22Rv1 (cell line): ENCODE measurements at regions not wholly inside any gene's neighbourhood (a gene's known extent, or its start where the extent isn't known, plus 50 kb on each side); places are given as distances from the start of the nearest gene placed in this dataset.
"Not testable (repeated sequence)": the region's sequence is repeated elsewhere in the genome, so short reads cannot be mapped to it uniquely, and the experiment has no call there.

Experiments used
- H3K27ac ChIP-seq: fragments of 450-650 bp; 2 replicates; pipeline ENCODE4 v1.5.1; 2017
- ZFX ChIP-seq: fragments of 450-650 bp; IDR thresholded peaks from 2 replicates; pipeline ENCODE4 v1.6.1; 2017; ENCODE audit warnings: antibody characterized with exemption, borderline replicate concordance
- TF ChIP-seq, protein P1 (sequence below): fragments of 450-650 bp; IDR thresholded peaks from 2 replicates; pipeline ENCODE4 v1.5.1; 2017; ENCODE audit warnings: mild to moderate bottlenecking

DNA sequence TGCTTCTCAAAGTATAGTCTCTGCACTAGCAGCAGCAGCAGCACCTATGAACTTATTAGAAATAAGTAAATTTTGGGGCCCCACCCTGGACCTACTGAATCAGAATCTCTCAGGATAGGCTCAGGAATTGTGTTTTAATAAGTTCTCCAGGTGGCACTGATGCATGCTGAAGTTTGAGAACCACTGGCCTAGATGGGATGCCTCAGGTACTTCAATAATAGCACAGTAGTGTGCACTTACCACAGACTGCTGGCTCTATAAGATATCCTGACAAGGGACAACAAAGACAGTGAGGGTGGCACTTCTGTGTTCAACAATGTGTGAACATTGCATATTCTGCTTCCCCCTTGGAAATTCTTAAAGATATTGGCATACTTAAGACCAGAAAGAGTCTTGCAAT, 64.7 kb upstream of the HABP2 start:
- no peak for TF ChIP-seq ZFX
- TF ChIP-seq, protein P1, sequence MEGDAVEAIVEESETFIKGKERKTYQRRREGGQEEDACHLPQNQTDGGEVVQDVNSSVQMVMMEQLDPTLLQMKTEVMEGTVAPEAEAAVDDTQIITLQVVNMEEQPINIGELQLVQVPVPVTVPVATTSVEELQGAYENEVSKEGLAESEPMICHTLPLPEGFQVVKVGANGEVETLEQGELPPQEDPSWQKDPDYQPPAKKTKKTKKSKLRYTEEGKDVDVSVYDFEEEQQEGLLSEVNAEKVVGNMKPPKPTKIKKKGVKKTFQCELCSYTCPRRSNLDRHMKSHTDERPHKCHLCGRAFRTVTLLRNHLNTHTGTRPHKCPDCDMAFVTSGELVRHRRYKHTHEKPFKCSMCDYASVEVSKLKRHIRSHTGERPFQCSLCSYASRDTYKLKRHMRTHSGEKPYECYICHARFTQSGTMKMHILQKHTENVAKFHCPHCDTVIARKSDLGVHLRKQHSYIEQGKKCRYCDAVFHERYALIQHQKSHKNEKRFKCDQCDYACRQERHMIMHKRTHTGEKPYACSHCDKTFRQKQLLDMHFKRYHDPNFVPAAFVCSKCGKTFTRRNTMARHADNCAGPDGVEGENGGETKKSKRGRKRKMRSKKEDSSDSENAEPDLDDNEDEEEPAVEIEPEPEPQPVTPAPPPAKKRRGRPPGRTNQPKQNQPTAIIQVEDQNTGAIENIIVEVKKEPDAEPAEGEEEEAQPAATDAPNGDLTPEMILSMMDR: no peak
- H3K27ac ChIP-seq: no peak overlapping the region

DNA sequence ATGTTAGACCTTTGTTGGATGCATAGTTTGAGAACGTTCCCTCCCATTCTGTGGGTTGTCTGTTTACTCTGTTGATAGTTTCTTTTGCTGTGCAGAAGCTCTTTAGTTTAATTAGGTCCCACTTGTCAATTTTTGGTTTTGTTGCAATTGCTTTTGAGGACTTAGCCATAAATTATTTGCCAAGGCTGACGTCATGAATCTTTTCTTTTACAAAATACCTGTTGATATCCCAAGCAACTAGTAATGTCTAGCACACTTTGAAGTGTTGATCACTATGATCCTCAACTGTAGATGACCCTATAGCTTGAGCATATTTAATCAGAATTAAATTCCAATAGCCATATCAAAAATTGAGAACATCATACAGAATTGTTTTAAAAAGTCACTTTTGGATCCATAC, 63.3 kb upstream of the HABP2 start:
- not testable (repeated sequence) for H3K27ac ChIP-seq

DNA sequence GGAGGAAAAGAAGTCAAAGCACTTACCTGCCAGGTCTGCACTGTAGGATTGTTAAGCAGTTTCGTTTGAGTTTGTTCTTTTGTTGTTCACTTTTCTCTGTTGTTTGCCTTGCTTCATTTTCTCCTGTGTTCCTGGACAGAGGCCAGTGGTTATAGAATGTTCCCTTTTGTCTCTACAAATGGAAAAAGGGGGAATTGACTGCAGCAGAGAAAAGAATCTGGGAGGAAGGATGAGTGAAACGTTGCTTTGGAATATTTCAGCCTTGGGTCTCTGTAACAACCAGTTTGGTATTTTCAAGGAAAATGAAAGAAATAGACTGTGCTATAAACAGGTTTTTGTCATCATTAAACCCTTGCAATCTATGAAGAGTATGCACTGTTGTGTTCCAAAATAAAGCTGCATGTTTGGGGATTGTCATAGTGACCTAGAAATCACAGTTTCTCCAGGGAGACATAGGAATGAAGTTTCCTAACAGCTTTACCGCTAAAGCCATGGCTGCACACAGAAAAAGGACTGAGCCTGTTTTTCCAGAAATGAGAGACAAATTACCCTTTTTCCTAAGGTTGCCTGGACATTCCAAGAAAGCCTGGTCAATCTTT, 60.8 kb upstream of the HABP2 start:
- no peak overlapping the region for H3K27ac ChIP-seq
- no peak for TF ChIP-seq ZFX
- TF ChIP-seq, protein P1: no peak

DNA sequence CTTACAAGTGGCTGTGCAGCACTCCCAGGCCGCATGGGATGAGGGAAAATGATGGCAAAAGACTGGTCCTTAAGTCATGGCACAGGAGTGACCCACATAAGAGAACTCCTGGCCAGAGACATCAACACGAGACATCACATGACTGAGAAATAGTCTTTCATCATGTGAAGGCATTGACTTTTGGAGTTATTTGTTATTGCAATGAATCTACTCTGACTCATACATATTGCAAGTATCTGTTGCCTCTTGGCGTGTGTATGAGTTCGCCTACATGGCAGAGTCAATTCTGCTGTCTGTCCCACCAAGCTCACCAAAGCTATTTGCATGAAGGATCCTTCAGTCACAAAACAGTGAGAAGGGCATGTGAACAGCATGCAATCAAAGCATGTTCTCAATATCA, 59.7 kb upstream of the HABP2 start:
- TF ChIP-seq ZFX: no peak
- TF ChIP-seq, protein P1: no peak
- H3K27ac ChIP-seq: no peak overlapping the region

DNA sequence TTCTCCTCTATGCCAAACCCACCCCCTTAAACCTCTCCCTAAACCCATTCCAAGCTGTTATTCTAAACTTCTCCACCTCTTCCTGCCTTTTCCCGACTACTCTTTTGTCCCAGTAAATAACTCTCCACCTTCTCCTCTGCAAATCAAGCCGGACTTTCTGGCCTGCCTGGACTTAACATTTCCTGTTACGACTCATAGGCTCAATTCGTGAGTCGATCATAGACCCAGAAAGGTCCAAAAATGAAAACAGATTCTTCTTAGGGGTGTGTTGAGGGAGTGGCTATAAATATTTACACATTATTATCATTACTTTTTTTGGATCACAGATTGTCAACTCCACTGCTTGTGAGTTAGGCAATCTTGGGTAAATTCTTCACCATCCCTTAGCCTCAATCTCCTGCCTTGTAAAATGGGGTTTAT, 59.0 kb upstream of the HABP2 start:
- H3K27ac ChIP-seq: no peak overlapping the region
- TF ChIP-seq, protein P1: no peak
- TF ChIP-seq ZFX: no peak

DNA sequence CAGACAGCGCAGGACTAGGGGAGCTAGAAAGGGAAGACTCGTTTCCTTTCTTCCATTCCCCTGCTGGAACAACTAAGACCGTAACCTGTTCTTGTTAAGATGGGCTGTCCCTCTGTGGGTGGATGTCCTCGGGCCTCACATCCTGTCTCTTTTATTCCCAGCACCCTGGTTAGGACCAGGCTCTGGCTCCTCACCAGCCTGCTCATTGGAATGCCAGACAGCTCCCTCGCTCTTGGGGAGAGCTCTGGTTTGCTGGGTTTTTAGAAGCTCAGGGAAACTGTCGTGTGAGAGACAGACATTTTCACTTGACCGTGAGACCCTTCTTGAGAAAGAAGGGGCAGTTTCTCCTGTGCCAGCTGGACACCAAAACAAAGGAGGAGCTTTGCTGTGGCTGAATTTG, 58.1 kb upstream of the HABP2 start:
- TF ChIP-seq, protein P1: no peak
- no peak for TF ChIP-seq ZFX
- H3K27ac ChIP-seq: no peak overlapping the region

DNA sequence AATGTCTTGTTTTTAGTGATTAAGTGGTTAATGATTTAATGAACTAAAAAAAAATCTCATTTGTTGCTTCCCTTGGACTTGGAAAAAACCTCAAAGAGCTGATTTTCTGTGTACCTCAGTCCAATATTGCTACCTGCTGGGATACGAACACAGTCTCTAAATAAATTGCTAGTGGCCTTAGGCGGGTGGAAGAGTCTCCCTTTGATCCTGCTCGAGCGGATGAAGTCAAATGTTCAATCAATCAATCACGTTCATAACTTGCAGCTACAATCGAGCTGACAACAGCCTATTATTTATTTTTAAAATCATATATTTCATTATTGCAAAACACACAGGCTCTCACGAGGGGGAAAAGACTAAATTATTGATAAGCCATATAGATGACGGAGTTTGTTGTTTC, 57.3 kb upstream of the HABP2 start:
- H3K27ac ChIP-seq: no peak overlapping the region
- no peak for TF ChIP-seq ZFX
- TF ChIP-seq, protein P1: no peak
